ENCODE measurements at regions not wholly inside any gene's neighbourhood (a gene's known extent, or its start where the extent isn't known, plus 50 kb on each side); places are given as distances from the start of the nearest gene placed in this dataset.

- no peaks in the 10 kb centered on the region for H3K4me1 Mint-ChIP-seq
- H3K27ac Mint-ChIP-seq, result no peak overlapping the region
- peaks cover 47 to 55% of the 10 kb centered on the region in 2 donors for H3K27me3 Mint-ChIP-seq
- ATAC-seq (replicated peaks), result no peak
- H3K36me3 Mint-ChIP-seq, result no peaks in the 10 kb centered on the region
- DNase-seq, result no peak
- H3K4me3 Mint-ChIP-seq, result no peak overlapping the region
- H3K9me3 Mint-ChIP-seq, result peaks cover 0 to 2% of the 10 kb centered on the region in 2 donors
Measured at GRCh38 chr5:15023846-15024245, 152.3 kb upstream of the ANKH start.

GRCh38 chr5:15023266-15023665 is 151.7 kb upstream of the ANKH start:
- DNase-seq, result no peak
- Mint-ChIP-seq H3K4me1 (no peaks in the 10 kb centered on the region), H3K9me3 (peaks cover 0 to 2% of the 10 kb centered on the region in 2 donors), H3K27me3 (peaks cover 41 to 49% of the 10 kb centered on the region in 2 donors), H3K36me3 (no peaks in the 10 kb centered on the region), H3K4me3 (no peak overlapping the region), H3K27ac (no peak overlapping the region)
- no peak for ATAC-seq (replicated peaks)

- DNase-seq (no peak), ATAC-seq (replicated peaks) (no peak)
- Mint-ChIP-seq H3K4me3 (no peak overlapping the region), H3K9me3 (peaks cover 7 to 8% of the 10 kb centered on the region in 2 donors), H3K27ac (no peak overlapping the region), H3K4me1 (no peaks in the 10 kb centered on the region), H3K36me3 (peaks cover 0 to 3% of the 10 kb centered on the region in 2 donors), H3K27me3 (peaks cover 35 to 38% of the 10 kb centered on the region in 2 donors)
Measured at GRCh38 chr5:15021266-15022046, 149.9 kb upstream of the ANKH start.

- no peak overlapping the region for H3K27ac Mint-ChIP-seq
- peaks cover 29 to 31% of the 10 kb centered on the region in 2 donors for H3K27me3 Mint-ChIP-seq
- H3K36me3 Mint-ChIP-seq, result peaks cover 0 to 3% of the 10 kb centered on the region in 2 donors
- DNase-seq (no peak), ATAC-seq (replicated peaks) (no peak)
- H3K4me3 Mint-ChIP-seq, result no peak overlapping the region
- H3K4me1 Mint-ChIP-seq, result no peaks in the 10 kb centered on the region
- H3K9me3 Mint-ChIP-seq, result peaks cover 7 to 8% of the 10 kb centered on the region in 2 donors
Measured at GRCh38 chr5:15020736-15021135, 149.2 kb upstream of the ANKH start.

GRCh38 chr5:15014809-15015208 is 143.2 kb upstream of the ANKH start:
- H3K9me3 Mint-ChIP-seq, result peaks cover 6 to 7% of the 10 kb centered on the region in 2 donors
- no peak for ATAC-seq (replicated peaks)
- no peak for DNase-seq
- H3K36me3 Mint-ChIP-seq, result peaks cover 0 to 3% of the 10 kb centered on the region in 2 donors
- no peak overlapping the region for H3K27ac Mint-ChIP-seq
- peaks cover 11 to 14% of the 10 kb centered on the region in 2 donors for H3K27me3 Mint-ChIP-seq
- no peaks in the 10 kb centered on the region for H3K4me1 Mint-ChIP-seq
- no peak overlapping the region for H3K4me3 Mint-ChIP-seq

- H3K4me3 Mint-ChIP-seq, result no peak overlapping the region
- peaks cover 11 to 17% of the 10 kb centered on the region in 2 donors for H3K27me3 Mint-ChIP-seq
- no peak overlapping the region for H3K27ac Mint-ChIP-seq
- peaks cover 0 to 3% of the 10 kb centered on the region in 2 donors for H3K36me3 Mint-ChIP-seq
- H3K9me3 Mint-ChIP-seq, result peaks cover 6 to 7% of the 10 kb centered on the region in 2 donors
- ATAC-seq (replicated peaks), result peak; percentile 67 to 70
- H3K4me1 Mint-ChIP-seq, result no peaks in the 10 kb centered on the region
- DNase-seq, result no peak
Measured at GRCh38 chr5:15013654-15014463, 142.3 kb upstream of the ANKH start.

GRCh38 chr5:15012061-15012460 is 140.5 kb upstream of the ANKH start:
- no peak for ATAC-seq (replicated peaks)
- Mint-ChIP-seq H3K9me3 (peaks cover 2% of the 10 kb centered on the region in 2 donors), H3K36me3 (no peaks in the 10 kb centered on the region), H3K27me3 (peaks cover 7 to 13% of the 10 kb centered on the region in 2 donors), H3K4me3 (no peak overlapping the region), H3K27ac (no peak overlapping the region), H3K4me1 (no peaks in the 10 kb centered on the region)
- no peak for DNase-seq

GRCh38 chr5:15010936-15011335 is 139.4 kb upstream of the ANKH start:
- no peaks in the 10 kb centered on the region for H3K4me1 Mint-ChIP-seq
- peaks cover 5 to 17% of the 10 kb centered on the region in 2 donors for H3K27me3 Mint-ChIP-seq
- H3K9me3 Mint-ChIP-seq, result no peaks in the 10 kb centered on the region
- no peak overlapping the region for H3K27ac Mint-ChIP-seq
- ATAC-seq (replicated peaks), result no peak
- H3K36me3 Mint-ChIP-seq, result no peaks in the 10 kb centered on the region
- H3K4me3 Mint-ChIP-seq, result no peak overlapping the region
- DNase-seq, result no peak

GRCh38 chr5:15009420-15009819 is 137.8 kb upstream of the ANKH start:
- no peak overlapping the region for H3K4me3 Mint-ChIP-seq
- peaks cover 5 to 17% of the 10 kb centered on the region in 2 donors for H3K27me3 Mint-ChIP-seq
- H3K36me3 Mint-ChIP-seq, result no peaks in the 10 kb centered on the region
- no peak overlapping the region for H3K27ac Mint-ChIP-seq
- ATAC-seq (replicated peaks), result no peak
- H3K9me3 Mint-ChIP-seq, result no peaks in the 10 kb centered on the region
- no peak for DNase-seq
- H3K4me1 Mint-ChIP-seq, result no peaks in the 10 kb centered on the region

GRCh38 chr5:15008921-15009320 is 137.3 kb upstream of the ANKH start:
- no peak overlapping the region for H3K4me3 Mint-ChIP-seq
- no peaks in the 10 kb centered on the region for H3K36me3 Mint-ChIP-seq
- DNase-seq, result no peak

GRCh38 chr5:15008476-15008875 is 136.9 kb upstream of the ANKH start:
- DNase-seq (no peak), ATAC-seq (replicated peaks) (no peak)
- H3K4me3 Mint-ChIP-seq, result no peak overlapping the region
- H3K27ac Mint-ChIP-seq, result no peak overlapping the region
- no peaks in the 10 kb centered on the region for H3K36me3 Mint-ChIP-seq
- peaks cover 5 to 17% of the 10 kb centered on the region in 2 donors for H3K27me3 Mint-ChIP-seq
- no peaks in the 10 kb centered on the region for H3K9me3 Mint-ChIP-seq
- no peaks in the 10 kb centered on the region for H3K4me1 Mint-ChIP-seq

More at GRCh38 chr5:15008921-15009320, 137.3 kb upstream of the ANKH start:
- Mint-ChIP-seq H3K27me3 (peaks cover 5 to 17% of the 10 kb centered on the region in 2 donors), H3K9me3 (no peaks in the 10 kb centered on the region), H3K27ac (no peak overlapping the region), H3K4me1 (no peaks in the 10 kb centered on the region)
- no peak for ATAC-seq (replicated peaks)

GRCh38 chr5:15007646-15008045 is 136.1 kb upstream of the ANKH start:
- Mint-ChIP-seq H3K27ac (no peak overlapping the region), H3K27me3 (peaks cover 1 to 13% of the 10 kb centered on the region in 2 donors)
- ATAC-seq (replicated peaks), result no peak

GRCh38 chr5:15004506-15004905 is 132.9 kb upstream of the ANKH start:
- DNase-seq (no peak), ATAC-seq (replicated peaks) (no peak)
- H3K27ac Mint-ChIP-seq, result no peak overlapping the region
- peaks cover 5 to 7% of the 10 kb centered on the region in 2 donors for H3K4me1 Mint-ChIP-seq
- H3K36me3 Mint-ChIP-seq, result no peaks in the 10 kb centered on the region
- peaks cover 0 to 10% of the 10 kb centered on the region in 2 donors for H3K27me3 Mint-ChIP-seq
- no peaks in the 10 kb centered on the region for H3K9me3 Mint-ChIP-seq
- no peak overlapping the region for H3K4me3 Mint-ChIP-seq

More at GRCh38 chr5:15007646-15008045, 136.1 kb upstream of the ANKH start:
- DNase-seq, result no peak
- Mint-ChIP-seq H3K36me3 (no peaks in the 10 kb centered on the region), H3K4me1 (no peaks in the 10 kb centered on the region), H3K4me3 (no peak overlapping the region), H3K9me3 (no peaks in the 10 kb centered on the region)

GRCh38 chr5:15003511-15003920 is 131.9 kb upstream of the ANKH start:
- Mint-ChIP-seq H3K27ac (no peak overlapping the region), H3K36me3 (peaks cover 0 to under 1% of the 10 kb centered on the region in 2 donors), H3K4me3 (no peak overlapping the region), H3K9me3 (peaks cover under 1 to 2% of the 10 kb centered on the region in 2 donors), H3K27me3 (peaks cover 0 to 5% of the 10 kb centered on the region in 2 donors), H3K4me1 (peaks cover 13 to 15% of the 10 kb centered on the region in 2 donors)
- peak; percentile 94 to 96 for ATAC-seq (replicated peaks)
- DNase-seq, result peak; percentile 21
